CD4-positive, alpha-beta memory T cell (primary cell): ENCODE measurements at regions not wholly inside any gene's neighbourhood (a gene's known extent, or its start where the extent isn't known, plus 50 kb on each side); places are given as distances from the start of the nearest gene placed in this dataset.

Experiments used
- CTCF ChIA-PET: fragments of 350-600 bp; sonication (Branson Sonifier 250); formaldehyde crosslinking; loops from one replicate; lab custom pipeline; 2021; ENCODE audit warnings: inconsistent platforms; ENCODE audit not compliant: partially characterized antibody; lab: Charles Lee
- POLR2A ChIA-PET: fragments of 350-600 bp; sonication (Branson Sonifier 250); formaldehyde crosslinking; loops from one replicate; lab custom pipeline; 2021; ENCODE audit not compliant: partially characterized antibody; lab: Charles Lee
- DNase-seq, 5 donors: peaks; one replicate each; pipeline versions ENCODE4 v3.0.0 to v3.0.0-alpha.2; 2020 to 2022; ENCODE audit warnings: mixed read lengths in 1 of 5
- H3K27ac ChIP-seq: one replicate; pipeline ENCODE4 v1.7.0; 2013; ENCODE audit warnings: low read depth, low read length
- H3K27me3 ChIP-seq: 2 replicates; pipeline ENCODE4 v1.7.0; 2013; ENCODE audit warnings: mild to moderate bottlenecking, low read length, moderate library complexity; ENCODE audit not compliant: insufficient read depth
- H3K36me3 ChIP-seq: 2 replicates; pipeline ENCODE4 v1.7.0; 2013; ENCODE audit warnings: mild to moderate bottlenecking, low read length, moderate library complexity; ENCODE audit not compliant: insufficient read depth
- H3K4me1 ChIP-seq: 2 replicates; pipeline ENCODE4 v1.7.0; 2013; ENCODE audit warnings: mild to moderate bottlenecking, low read length, moderate library complexity; ENCODE audit not compliant: insufficient read depth
- H3K4me3 ChIP-seq, 2 donors: one replicate each; pipeline ENCODE4 v1.7.0; 2013; ENCODE audit warnings: low read length in 2 of 2, mild to moderate bottlenecking in 1 of 2
- H3K9me3 ChIP-seq, 2 donors: one replicate each; pipeline ENCODE4 v1.7.0; 2013; ENCODE audit warnings: low read length in 2 of 2, control low read depth in 1 of 2; ENCODE audit not compliant: control insufficient read depth in 1 of 2
- H3K27ac Mint-ChIP-seq, 7 donors: one replicate each; pipeline ENCODE4 v1.8.0; 2020 to 2021; ENCODE audit warnings: mixed read lengths in 7 of 7, mild to moderate bottlenecking in 6 of 7, inconsistent platforms in 3 of 7, moderate library complexity in 3 of 7
- H3K27me3 Mint-ChIP-seq, 2 donors: one replicate each; pipeline ENCODE4 v1.8.0; 2020 to 2021; ENCODE audit warnings: mixed read lengths in 2 of 2
- H3K36me3 Mint-ChIP-seq, 2 donors: one replicate each; pipeline ENCODE4 v1.8.0; 2020 to 2021; ENCODE audit warnings: mixed read lengths in 2 of 2, inconsistent platforms in 1 of 2, mild to moderate bottlenecking in 1 of 2
- H3K4me1 Mint-ChIP-seq, 4 donors: one replicate each; pipeline ENCODE4 v1.8.0; 2020 to 2021; ENCODE audit warnings: mixed read lengths in 4 of 4, mild to moderate bottlenecking in 1 of 4
- H3K4me3 Mint-ChIP-seq, 8 donors: one replicate each; pipeline ENCODE4 v1.8.0; 2020 to 2021; ENCODE audit warnings: mixed read lengths in 8 of 8, mild to moderate bottlenecking in 7 of 8, moderate library complexity in 6 of 8, inconsistent platforms in 3 of 8
- H3K9me3 Mint-ChIP-seq, 8 donors: one replicate each; pipeline ENCODE4 v1.8.0; 2020 to 2021; ENCODE audit warnings: mixed read lengths in 8 of 8, mild to moderate bottlenecking in 5 of 8, inconsistent platforms in 3 of 8, moderate library complexity in 1 of 8
- intact Hi-C: fragments of 100-400 bp; cut with micrococcal nuclease; formaldehyde crosslinking; loops from one replicate; pipeline ENCODE4 v1.15.1; 2023

DNA sequence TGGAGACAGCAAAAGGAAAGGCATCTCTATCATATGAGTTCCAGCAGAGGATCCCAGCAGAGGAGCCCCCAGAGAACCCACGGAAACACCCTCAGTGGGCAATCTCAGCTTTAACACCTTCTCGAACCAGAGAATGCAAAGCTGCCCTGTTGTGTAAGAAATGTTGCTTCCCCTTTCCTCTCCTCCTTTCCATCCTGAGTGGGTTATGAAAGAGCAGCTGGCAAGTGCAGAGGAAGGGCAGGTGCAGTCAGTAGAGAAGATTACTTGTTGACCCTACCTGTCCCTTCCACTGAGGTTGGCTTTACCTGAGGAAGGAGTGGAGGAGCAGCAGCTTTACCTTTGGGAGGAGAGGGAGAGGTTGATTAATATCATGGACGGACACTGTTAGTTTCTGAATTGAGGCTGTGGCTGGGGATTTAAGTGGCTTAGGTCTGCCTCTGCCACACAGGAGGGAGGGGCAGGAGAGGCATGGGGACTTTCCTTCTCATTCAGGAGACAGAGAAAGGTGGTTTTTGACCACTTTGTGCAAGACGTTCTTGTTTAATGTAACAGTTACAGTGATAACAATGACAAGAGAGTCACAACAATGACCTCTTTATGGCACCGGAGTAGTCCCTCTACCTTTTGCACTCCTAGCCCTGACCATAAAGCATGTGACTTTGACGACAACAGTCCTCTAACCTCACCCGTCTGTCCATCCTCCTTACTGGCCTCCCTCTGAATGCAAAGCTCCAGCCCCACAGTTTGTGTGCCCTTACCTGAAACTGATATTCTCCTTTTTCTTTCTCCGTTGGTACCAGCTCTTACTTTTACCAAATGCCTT, 254.8 kb downstream of the NSG2 start:
- H3K27me3 Mint-ChIP-seq: peaks cover 1 to 12% of the 10 kb centered on the region in 2 donors
- no peaks in the 10 kb centered on the region for H3K36me3 Mint-ChIP-seq
- H3K36me3 ChIP-seq: no peaks in the 10 kb centered on the region
- H3K9me3 ChIP-seq: no peaks in the 10 kb centered on the region
- no peak for DNase-seq
- no peaks in the 10 kb centered on the region for H3K27me3 ChIP-seq
- H3K27ac ChIP-seq: no peak overlapping the region
- CTCF ChIA-PET: interaction anchor here (1.9 kb wide), 1 partner anchor 11 kb away, joined by 9 read pairs; no protein-coding TSS in a partner anchor
- H3K4me1 Mint-ChIP-seq: no peaks in the 10 kb centered on the region
- H3K4me1 ChIP-seq: no peaks in the 10 kb centered on the region
- H3K4me3 ChIP-seq: no peak overlapping the region
- no peak overlapping the region for H3K27ac Mint-ChIP-seq
- POLR2A ChIA-PET: no interaction called here
- intact Hi-C loops: no loop called here
- H3K4me3 Mint-ChIP-seq: no peak overlapping the region
- peaks cover 0 to 8% (median 5%) of the 10 kb centered on the region in 8 donors for H3K9me3 Mint-ChIP-seq

GRCh38 chr5:174300941-174301761, 255.6 kb downstream of the NSG2 start:
- intact Hi-C loops: no loop called here
- no peak overlapping the region for H3K27ac ChIP-seq
- no peaks in the 10 kb centered on the region for H3K4me1 ChIP-seq
- Mint-ChIP-seq H3K27me3 (peaks cover 1 to 17% of the 10 kb centered on the region in 2 donors), H3K27ac (no peak overlapping the region), H3K9me3 (peaks cover 0 to 8% (median 5%) of the 10 kb centered on the region in 8 donors), H3K4me1 (no peaks in the 10 kb centered on the region), H3K36me3 (no peaks in the 10 kb centered on the region), H3K4me3 (no peak overlapping the region)
- H3K4me3 ChIP-seq: no peak overlapping the region
- POLR2A ChIA-PET: no interaction called here
- DNase-seq: no peak
- H3K9me3 ChIP-seq: no peaks in the 10 kb centered on the region
- no peaks in the 10 kb centered on the region for H3K27me3 ChIP-seq
- no peaks in the 10 kb centered on the region for H3K36me3 ChIP-seq
- CTCF ChIA-PET: interaction anchor here (1.9 kb wide), 1 partner anchor 10 kb away, joined by 9 read pairs; no protein-coding TSS in a partner anchor

GRCh38 chr5:174301848-174302625, 256.5 kb downstream of the NSG2 start:
- Mint-ChIP-seq H3K4me3 (no peak overlapping the region), H3K4me1 (no peaks in the 10 kb centered on the region), H3K36me3 (no peaks in the 10 kb centered on the region), H3K27me3 (peaks cover 1 to 17% of the 10 kb centered on the region in 2 donors), H3K9me3 (peaks cover 0 to 6% (median 5%) of the 10 kb centered on the region in 8 donors), H3K27ac (no peak overlapping the region)
- Histone ChIP-seq H3K9me3 (no peaks in the 10 kb centered on the region), H3K27ac (no peak overlapping the region), H3K27me3 (no peaks in the 10 kb centered on the region), H3K4me3 (no peak overlapping the region), H3K4me1 (no peaks in the 10 kb centered on the region), H3K36me3 (no peaks in the 10 kb centered on the region)
- intact Hi-C loops: no loop called here
- no peak for DNase-seq
- ChIA-PET CTCF (no interaction called here), POLR2A (no interaction called here)

- ChIA-PET POLR2A (no interaction called here), CTCF (no interaction called here)
- H3K27ac ChIP-seq: no peak overlapping the region
- DNase-seq: no peak
- no peak overlapping the region for H3K27ac Mint-ChIP-seq
- no peaks in the 10 kb centered on the region for H3K4me1 Mint-ChIP-seq
- H3K36me3 ChIP-seq: no peaks in the 10 kb centered on the region
- no peaks in the 10 kb centered on the region for H3K36me3 Mint-ChIP-seq
- no peaks in the 10 kb centered on the region for H3K4me1 ChIP-seq
- peaks cover 0 to 19% of the 10 kb centered on the region in 2 donors for H3K27me3 Mint-ChIP-seq
- H3K27me3 ChIP-seq: no peaks in the 10 kb centered on the region
- peaks cover 0 to 6% (median 5%) of the 10 kb centered on the region in 8 donors for H3K9me3 Mint-ChIP-seq
- H3K9me3 ChIP-seq: no peaks in the 10 kb centered on the region
- H3K4me3 Mint-ChIP-seq: no peak overlapping the region
- intact Hi-C loops: no loop called here
- no peak overlapping the region for H3K4me3 ChIP-seq
Measured at GRCh38 chr5:174303035-174303434, 257.5 kb downstream of the NSG2 start.

DNA sequence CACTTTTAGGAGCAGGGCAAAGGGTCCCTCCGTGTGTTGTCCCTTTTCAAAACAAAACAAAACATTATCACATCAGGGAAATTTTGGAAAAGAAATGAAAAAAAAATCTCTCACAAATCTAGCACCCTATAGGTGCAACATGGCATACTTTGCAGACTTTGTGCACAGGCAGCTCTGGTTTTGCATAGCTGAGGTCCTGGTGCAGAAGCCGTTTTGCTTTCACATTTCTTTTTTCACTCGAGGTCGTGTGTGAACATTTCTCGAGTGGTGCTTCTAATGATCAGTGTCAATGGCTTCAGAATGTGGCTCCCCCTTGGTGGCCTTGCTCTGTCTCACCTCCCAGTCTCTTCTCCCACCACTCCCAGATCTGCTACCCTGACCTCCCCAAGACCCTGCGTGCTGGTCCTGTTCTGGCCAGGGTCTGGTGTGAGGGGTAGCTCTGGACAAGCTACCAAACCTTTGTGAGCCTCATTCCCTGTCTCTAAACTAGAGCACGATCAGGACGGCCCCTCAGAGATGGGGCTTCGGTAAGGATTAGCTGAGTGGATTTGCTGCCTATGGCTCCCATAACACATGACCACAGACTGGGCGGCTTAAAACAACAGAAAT, 258.0 kb downstream of the NSG2 start:
- H3K4me1 Mint-ChIP-seq: no peaks in the 10 kb centered on the region
- H3K27me3 ChIP-seq: no peaks in the 10 kb centered on the region
- no peak overlapping the region for H3K4me3 Mint-ChIP-seq
- intact Hi-C loops: no loop called here
- DNase-seq: no peak
- H3K9me3 Mint-ChIP-seq: peaks cover 0 to 5% (median 4%) of the 10 kb centered on the region in 8 donors
- ChIA-PET CTCF (no interaction called here), POLR2A (no interaction called here)
- no peaks in the 10 kb centered on the region for H3K36me3 Mint-ChIP-seq
- peaks cover 0 to 19% of the 10 kb centered on the region in 2 donors for H3K27me3 Mint-ChIP-seq
- no peak overlapping the region for H3K27ac ChIP-seq
- no peaks in the 10 kb centered on the region for H3K9me3 ChIP-seq
- H3K4me1 ChIP-seq: no peaks in the 10 kb centered on the region
- H3K27ac Mint-ChIP-seq: no peak overlapping the region
- H3K4me3 ChIP-seq: no peak overlapping the region
- H3K36me3 ChIP-seq: no peaks in the 10 kb centered on the region

DNA sequence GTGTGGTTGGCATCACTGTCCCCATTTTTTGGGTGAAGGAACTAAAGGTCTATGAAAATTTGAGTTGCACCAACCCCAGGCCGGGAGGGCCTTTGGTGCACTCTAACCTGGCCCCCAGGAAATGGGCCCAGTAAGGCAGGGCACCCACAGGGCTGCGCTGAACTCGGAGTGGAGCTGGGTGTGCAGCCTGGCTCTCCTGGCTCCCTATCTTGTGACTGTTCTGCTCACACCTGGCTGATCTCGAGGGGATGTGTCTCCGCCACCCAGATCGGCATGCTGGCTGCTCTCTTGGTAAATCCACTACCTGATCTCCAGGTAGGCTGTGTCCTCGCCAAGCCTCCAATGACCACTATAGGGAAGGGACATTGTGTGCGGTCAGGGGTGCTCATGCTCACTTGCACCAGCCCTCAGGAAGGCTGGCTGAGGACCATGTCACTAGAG, 259.8 kb downstream of the NSG2 start:
- POLR2A ChIA-PET: no interaction called here
- Mint-ChIP-seq H3K36me3 (no peaks in the 10 kb centered on the region), H3K4me1 (no peaks in the 10 kb centered on the region), H3K4me3 (no peak overlapping the region), H3K27me3 (peaks cover 4 to 23% of the 10 kb centered on the region in 2 donors), H3K9me3 (peaks cover 0 to 5% (median 0%) of the 10 kb centered on the region in 8 donors), H3K27ac (no peak overlapping the region)
- H3K27me3 ChIP-seq: no peaks in the 10 kb centered on the region
- H3K4me1 ChIP-seq: no peaks in the 10 kb centered on the region
- no peak overlapping the region for H3K27ac ChIP-seq
- intact Hi-C loops: no loop called here
- no peak for DNase-seq
- no peaks in the 10 kb centered on the region for H3K9me3 ChIP-seq
- CTCF ChIA-PET: no interaction called here
- no peak overlapping the region for H3K4me3 ChIP-seq
- H3K36me3 ChIP-seq: no peaks in the 10 kb centered on the region
